OCI-LY1 (cell line): ENCODE measurements at regions not wholly inside any gene's neighbourhood (a gene's known extent, or its start where the extent isn't known, plus 50 kb on each side); places are given as distances from the start of the nearest gene placed in this dataset.

ENCODE experiments used
- H2AFZ ChIP-seq: fragments of 200-600 bp; sonication (generic), shearing (Covaris generic); 2 replicates; pipeline ENCODE4 v1.6.0; 2014; ENCODE audit warnings: antibody characterized with exemption, mild to moderate bottlenecking, low read length
- H3F3A ChIP-seq: fragments of 200-600 bp; sonication (generic), shearing (Covaris generic); 2 replicates; pipeline ENCODE4 v1.6.0; 2014; ENCODE audit warnings: mild to moderate bottlenecking, antibody characterized with exemption, low read length, moderate library complexity; ENCODE audit not compliant: insufficient read depth
- H3K27ac ChIP-seq: fragments of 200-600 bp; sonication (generic); 2 replicates; pipeline ENCODE4 v1.5.1; 2014; ENCODE audit warnings: low read length, mixed run types, mild to moderate bottlenecking, low read depth; ENCODE audit not compliant: poor library complexity, severe bottlenecking
- H3K27me3 ChIP-seq: fragments of 200-600 bp; sonication (generic); 2 replicates; pipeline ENCODE4 v1.6.0; 2014; ENCODE audit warnings: antibody characterized with exemption, mild to moderate bottlenecking, low read length, moderate library complexity; ENCODE audit not compliant: insufficient read depth
- H3K36me3 ChIP-seq: fragments of 200-600 bp; sonication (generic); 2 replicates; pipeline ENCODE4 v1.6.1; 2014; ENCODE audit warnings: mild to moderate bottlenecking, antibody characterized with exemption, low read length, moderate library complexity, mixed read lengths; ENCODE audit not compliant: insufficient read depth
- H3K4me1 ChIP-seq: fragments of 200-600 bp; sonication (generic); 2 replicates; pipeline ENCODE4 v1.5.1; 2014; ENCODE audit warnings: mild to moderate bottlenecking, low read length, moderate library complexity; ENCODE audit not compliant: insufficient read depth, severe bottlenecking
- H3K4me2 ChIP-seq: fragments of 200-600 bp; sonication (generic), shearing (Covaris generic); 2 replicates; pipeline ENCODE4 v1.6.1; 2014; ENCODE audit warnings: low read length
- H3K4me3 ChIP-seq: fragments of 200-600 bp; sonication (generic); 2 replicates; pipeline ENCODE4 v1.5.1; 2014; ENCODE audit warnings: low read length, low read depth, mild to moderate bottlenecking, mixed read lengths; ENCODE audit not compliant: poor library complexity, severe bottlenecking
- H3K79me2 ChIP-seq: fragments of 200-600 bp; shearing (Covaris generic); 2 replicates; pipeline ENCODE4 v1.6.1; 2016; ENCODE audit warnings: mixed run types, low read length, mixed read lengths; ENCODE audit not compliant: insufficient read depth
- H3K9ac ChIP-seq: fragments of 200-600 bp; sonication (generic), shearing (Covaris generic); 2 replicates; pipeline ENCODE4 v1.6.1; 2014; ENCODE audit warnings: mild to moderate bottlenecking, low read length, mixed read lengths
- H3K9me2 ChIP-seq: fragments of 200-600 bp; sonication (generic), shearing (Covaris generic); 2 replicates; pipeline ENCODE4 v1.6.1; 2014; ENCODE audit warnings: low read depth, mild to moderate bottlenecking, low read length, mixed read lengths
- H3K9me3 ChIP-seq: fragments of 200-600 bp; shearing (Covaris generic); 2 replicates; pipeline ENCODE4 v1.6.1; 2014; ENCODE audit warnings: low read length, mixed read lengths
- H4K20me1 ChIP-seq: fragments of 200-600 bp; sonication (generic), shearing (Covaris generic); 2 replicates; pipeline ENCODE4 v1.6.0; 2016; ENCODE audit warnings: mild to moderate bottlenecking, low read length; ENCODE audit not compliant: insufficient read depth
- EZH2 ChIP-seq: fragments of 200-600 bp; sonication (generic), shearing (Covaris generic); IDR thresholded peaks from 2 replicates; pipeline ENCODE4 v1.8.0; 2017; ENCODE audit warnings: borderline replicate concordance, mixed run types, mild to moderate bottlenecking, antibody characterized with exemption, low read length, moderate library complexity, mixed read lengths
- TF ChIP-seq, protein P1 (sequence below): fragments of 200-600 bp; sonication (generic), shearing (Covaris generic); IDR thresholded peaks from 2 replicates; pipeline ENCODE4 v1.5.1; 2017; ENCODE audit warnings: mild to moderate bottlenecking, antibody characterized with exemption, low read length, moderate library complexity, mixed read lengths

DNA sequence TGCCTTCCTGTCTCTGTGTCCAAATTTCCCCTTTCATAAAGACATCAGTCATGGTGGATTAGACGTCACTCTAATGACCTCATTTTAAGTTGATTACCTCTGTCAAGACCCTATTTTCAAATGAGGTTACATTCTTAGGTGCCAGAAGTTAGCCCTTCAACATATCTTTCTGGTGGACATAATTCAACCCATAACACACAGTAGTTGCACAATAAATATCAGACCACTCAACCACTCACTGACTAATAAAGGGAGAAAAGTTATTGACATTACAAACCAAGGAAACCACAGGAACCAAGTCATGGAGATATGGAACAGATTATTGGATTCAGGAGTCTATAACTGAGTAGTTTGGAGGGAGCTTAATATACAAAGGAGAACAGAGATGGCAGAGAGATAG lies 377.4 kb upstream of the ACVR2A start:
- Histone ChIP-seq H2AFZ (no peak overlapping the region), H3K9ac (no peak overlapping the region), H3K4me1 (no peaks in the 10 kb centered on the region), H3K36me3 (no peaks in the 10 kb centered on the region), H3K27me3 (no peaks in the 10 kb centered on the region), H3K4me2 (no peak overlapping the region), H3K4me3 (no peak overlapping the region), H3F3A (no peaks in the 10 kb centered on the region), H3K9me2 (no peaks in the 10 kb centered on the region), H3K27ac (no peak overlapping the region), H3K79me2 (no peaks in the 10 kb centered on the region), H4K20me1 (no peaks in the 10 kb centered on the region), H3K9me3 (no peaks in the 10 kb centered on the region)
- no peak for TF ChIP-seq EZH2
- TF ChIP-seq, protein P1, sequence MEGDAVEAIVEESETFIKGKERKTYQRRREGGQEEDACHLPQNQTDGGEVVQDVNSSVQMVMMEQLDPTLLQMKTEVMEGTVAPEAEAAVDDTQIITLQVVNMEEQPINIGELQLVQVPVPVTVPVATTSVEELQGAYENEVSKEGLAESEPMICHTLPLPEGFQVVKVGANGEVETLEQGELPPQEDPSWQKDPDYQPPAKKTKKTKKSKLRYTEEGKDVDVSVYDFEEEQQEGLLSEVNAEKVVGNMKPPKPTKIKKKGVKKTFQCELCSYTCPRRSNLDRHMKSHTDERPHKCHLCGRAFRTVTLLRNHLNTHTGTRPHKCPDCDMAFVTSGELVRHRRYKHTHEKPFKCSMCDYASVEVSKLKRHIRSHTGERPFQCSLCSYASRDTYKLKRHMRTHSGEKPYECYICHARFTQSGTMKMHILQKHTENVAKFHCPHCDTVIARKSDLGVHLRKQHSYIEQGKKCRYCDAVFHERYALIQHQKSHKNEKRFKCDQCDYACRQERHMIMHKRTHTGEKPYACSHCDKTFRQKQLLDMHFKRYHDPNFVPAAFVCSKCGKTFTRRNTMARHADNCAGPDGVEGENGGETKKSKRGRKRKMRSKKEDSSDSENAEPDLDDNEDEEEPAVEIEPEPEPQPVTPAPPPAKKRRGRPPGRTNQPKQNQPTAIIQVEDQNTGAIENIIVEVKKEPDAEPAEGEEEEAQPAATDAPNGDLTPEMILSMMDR, result no peak

DNA sequence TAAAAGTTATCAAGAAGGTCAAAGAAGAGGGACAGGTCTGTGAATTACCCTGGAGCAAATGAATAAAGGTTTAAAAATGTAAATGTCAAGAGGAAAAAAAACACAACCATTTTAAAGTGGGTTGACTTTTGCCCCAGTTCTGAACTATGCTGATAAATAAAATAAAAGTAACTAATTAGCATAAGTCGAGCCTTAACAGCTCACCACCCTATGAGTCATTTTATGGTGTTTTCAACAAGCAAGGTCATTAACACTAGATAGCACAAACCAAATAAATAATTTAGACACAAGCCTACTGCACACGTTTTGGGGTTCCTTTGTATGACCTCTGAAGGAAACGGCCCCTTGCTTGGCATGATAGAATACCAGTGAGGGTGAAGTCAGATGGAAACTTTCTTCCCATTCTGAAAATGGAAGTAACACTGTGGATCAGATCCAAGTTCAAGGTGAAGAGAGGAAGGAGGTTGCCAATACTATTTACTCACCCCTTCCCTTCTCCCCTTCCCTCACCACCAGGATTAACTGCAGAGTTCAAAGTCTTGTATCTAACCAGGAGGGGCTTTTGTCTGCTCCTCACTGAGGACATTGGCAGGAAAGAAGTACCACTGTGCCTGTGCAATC lies 380.0 kb upstream of the ACVR2A start:
- no peaks in the 10 kb centered on the region for H3K9me3 ChIP-seq
- no peaks in the 10 kb centered on the region for H3K79me2 ChIP-seq
- H3K4me3 ChIP-seq, result no peak overlapping the region
- TF ChIP-seq, protein P1, result no peak
- TF ChIP-seq EZH2, result no peak
- no peaks in the 10 kb centered on the region for H3K27me3 ChIP-seq
- no peaks in the 10 kb centered on the region for H3K36me3 ChIP-seq
- H3F3A ChIP-seq, result no peaks in the 10 kb centered on the region
- no peak overlapping the region for H3K27ac ChIP-seq
- H3K9me2 ChIP-seq, result no peaks in the 10 kb centered on the region
- H4K20me1 ChIP-seq, result no peaks in the 10 kb centered on the region
- no peak overlapping the region for H2AFZ ChIP-seq
- H3K4me1 ChIP-seq, result no peaks in the 10 kb centered on the region
- no peak overlapping the region for H3K9ac ChIP-seq
- no peak overlapping the region for H3K4me2 ChIP-seq

DNA sequence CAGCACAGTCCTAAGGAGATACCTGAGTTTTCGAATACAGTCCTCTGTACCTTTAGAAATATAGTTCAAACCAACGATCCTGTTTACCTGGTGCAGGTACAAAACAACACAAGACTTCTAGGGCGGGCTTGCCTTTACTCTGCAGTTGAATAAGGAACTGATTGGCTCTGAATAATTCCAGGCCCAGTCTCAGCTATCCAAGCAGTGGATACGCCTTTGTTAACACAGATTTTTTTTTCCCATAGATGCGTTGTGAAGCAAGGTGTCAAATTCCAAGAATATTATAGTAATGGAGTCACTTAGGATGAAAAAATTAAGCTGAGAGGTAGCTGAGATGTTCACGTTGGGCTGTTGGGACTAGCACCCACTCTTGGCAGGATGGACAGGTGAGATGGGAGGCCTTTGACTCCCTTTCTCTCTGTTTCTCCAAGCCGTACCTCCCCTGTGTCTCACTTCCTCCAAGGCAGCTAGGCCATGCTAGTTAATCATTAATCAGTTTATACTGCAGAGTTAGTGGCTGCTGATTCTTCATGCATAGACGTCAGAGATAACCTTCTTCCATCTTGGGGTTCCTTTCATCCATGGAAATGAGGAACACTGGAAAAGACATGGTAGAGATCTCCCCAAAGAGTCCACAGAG lies 380.8 kb upstream of the ACVR2A start:
- Histone ChIP-seq H3K4me2 (no peak overlapping the region), H3K27me3 (no peaks in the 10 kb centered on the region), H3K36me3 (no peaks in the 10 kb centered on the region), H2AFZ (no peak overlapping the region), H3K4me3 (no peak overlapping the region), H3K4me1 (no peaks in the 10 kb centered on the region), H4K20me1 (no peaks in the 10 kb centered on the region), H3K9me2 (no peaks in the 10 kb centered on the region), H3F3A (no peaks in the 10 kb centered on the region), H3K9ac (no peak overlapping the region), H3K9me3 (no peaks in the 10 kb centered on the region), H3K27ac (no peak overlapping the region), H3K79me2 (no peaks in the 10 kb centered on the region)
- TF ChIP-seq, protein P1, result no peak
- no peak for TF ChIP-seq EZH2
